Activated CD8-positive, alpha-beta memory T cell treated with anti-CD3 and anti-CD28 coated beads, Interleukin-2, amount 10 ng/mL, durations not matched to agents 7 days and 5 days (primary cell): ENCODE measurements at regions not wholly inside any gene's neighbourhood (a gene's known extent, or its start where the extent isn't known, plus 50 kb on each side); places are given as distances from the start of the nearest gene placed in this dataset.
"Not testable (repeated sequence)": the region's sequence is repeated elsewhere in the genome, so short reads cannot be mapped to it uniquely, and the experiment has no call there.

ENCODE experiments used
- ATAC-seq: fragments of 150-1000 bp; cut with Tn5 transposase; one replicate; pipeline ENCODE4 v1.10.0; 2021; ENCODE audit warnings: moderate library complexity
- CTCF ChIA-PET: fragments of 350-600 bp; sonication (Branson Sonifier 250); formaldehyde crosslinking; loops from one replicate; lab custom pipeline; 2021; ENCODE audit warnings: antibody characterized with exemption; lab: Charles Lee
- DNase-seq: peaks from one replicate; pipeline ENCODE4 v3.0.0-alpha.2; 2020
- H3K27ac Mint-ChIP-seq: one replicate; pipeline ENCODE4 v1.8.0; 2021; ENCODE audit warnings: mild to moderate bottlenecking, mixed read lengths
- H3K27me3 Mint-ChIP-seq: one replicate; pipeline ENCODE4 v1.8.0; 2021; ENCODE audit warnings: mixed read lengths
- H3K36me3 Mint-ChIP-seq: one replicate; pipeline ENCODE4 v1.8.0; 2021; ENCODE audit warnings: mild to moderate bottlenecking, mixed read lengths
- H3K4me1 Mint-ChIP-seq: one replicate; pipeline ENCODE4 v1.8.0; 2021; ENCODE audit warnings: mixed read lengths
- H3K4me3 Mint-ChIP-seq: one replicate; pipeline ENCODE4 v1.8.0; 2021; ENCODE audit warnings: mild to moderate bottlenecking, moderate library complexity, mixed read lengths
- H3K9me3 Mint-ChIP-seq: one replicate; pipeline ENCODE4 v1.8.0; 2022; ENCODE audit warnings: low read depth, mixed read lengths

- H3K36me3 Mint-ChIP-seq, result no peaks in the 10 kb centered on the region
- DNase-seq (no peak), ATAC-seq (no peak)
- no peaks in the 10 kb centered on the region for H3K4me1 Mint-ChIP-seq
- CTCF ChIA-PET, result no interaction called here
- peaks cover 11% of the 10 kb centered on the region for H3K9me3 Mint-ChIP-seq
- H3K4me3 Mint-ChIP-seq, result no peak overlapping the region
- no peak overlapping the region for H3K27ac Mint-ChIP-seq
- H3K27me3 Mint-ChIP-seq, result no peaks in the 10 kb centered on the region
Measured at GRCh38 chr1:105419030-105419429, 1637.4 kb upstream of the PRMT6 start.

GRCh38 chr1:105427543-105427942 is 1628.9 kb upstream of the PRMT6 start:
- H3K27me3 Mint-ChIP-seq, result no peaks in the 10 kb centered on the region
- no peaks in the 10 kb centered on the region for H3K4me1 Mint-ChIP-seq
- CTCF ChIA-PET, result no interaction called here
- no peak for DNase-seq
- no peak overlapping the region for H3K4me3 Mint-ChIP-seq
- H3K36me3 Mint-ChIP-seq, result no peaks in the 10 kb centered on the region
- ATAC-seq, result no peak
- H3K27ac Mint-ChIP-seq, result no peak overlapping the region
- peaks cover 3% of the 10 kb centered on the region for H3K9me3 Mint-ChIP-seq

GRCh38 chr1:105436589-105437259 is 1619.8 kb upstream of the PRMT6 start:
- CTCF ChIA-PET, result no interaction called here
- no peak for ATAC-seq
- H3K36me3 Mint-ChIP-seq, result no peaks in the 10 kb centered on the region
- no peak overlapping the region for H3K27ac Mint-ChIP-seq
- H3K4me1 Mint-ChIP-seq, result no peaks in the 10 kb centered on the region
- H3K27me3 Mint-ChIP-seq, result no peaks in the 10 kb centered on the region
- no peak overlapping the region for H3K4me3 Mint-ChIP-seq
- peaks cover 7% of the 10 kb centered on the region for H3K9me3 Mint-ChIP-seq
- no peak for DNase-seq

GRCh38 chr1:105437847-105438246 is 1618.6 kb upstream of the PRMT6 start:
- H3K4me1 Mint-ChIP-seq, result no peaks in the 10 kb centered on the region
- no peak for DNase-seq
- no peak overlapping the region for H3K27ac Mint-ChIP-seq
- CTCF ChIA-PET, result no interaction called here
- no peak for ATAC-seq
- H3K36me3 Mint-ChIP-seq, result no peaks in the 10 kb centered on the region
- no peaks in the 10 kb centered on the region for H3K27me3 Mint-ChIP-seq
- H3K9me3 Mint-ChIP-seq, result peaks cover 7% of the 10 kb centered on the region
- no peak overlapping the region for H3K4me3 Mint-ChIP-seq

DNA sequence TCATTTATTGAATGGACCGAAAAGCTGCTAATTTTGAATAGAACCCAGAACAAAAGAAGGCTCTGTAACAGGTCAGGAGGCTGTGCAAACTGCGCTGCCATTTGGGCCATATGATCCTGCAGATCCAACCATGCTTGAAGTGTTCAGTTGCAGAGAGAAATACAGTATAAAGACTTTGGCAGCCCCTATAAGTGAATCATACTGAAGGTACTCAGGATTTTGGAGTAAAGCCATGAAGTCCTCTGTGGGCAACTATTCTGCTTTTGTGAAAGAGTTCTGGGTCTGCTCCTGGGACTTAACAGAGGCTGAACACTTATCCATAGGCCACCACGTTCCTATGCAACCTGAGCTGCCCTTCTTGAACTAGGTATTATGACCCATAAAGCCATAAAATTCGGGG is 1613.6 kb upstream of the PRMT6 start:
- Mint-ChIP-seq H3K9me3 (peaks cover 4% of the 10 kb centered on the region), H3K36me3 (no peaks in the 10 kb centered on the region), H3K27ac (no peak overlapping the region), H3K4me1 (no peaks in the 10 kb centered on the region), H3K4me3 (no peak overlapping the region), H3K27me3 (no peaks in the 10 kb centered on the region)
- CTCF ChIA-PET, result no interaction called here
- no peak for DNase-seq
- no peak for ATAC-seq

DNA sequence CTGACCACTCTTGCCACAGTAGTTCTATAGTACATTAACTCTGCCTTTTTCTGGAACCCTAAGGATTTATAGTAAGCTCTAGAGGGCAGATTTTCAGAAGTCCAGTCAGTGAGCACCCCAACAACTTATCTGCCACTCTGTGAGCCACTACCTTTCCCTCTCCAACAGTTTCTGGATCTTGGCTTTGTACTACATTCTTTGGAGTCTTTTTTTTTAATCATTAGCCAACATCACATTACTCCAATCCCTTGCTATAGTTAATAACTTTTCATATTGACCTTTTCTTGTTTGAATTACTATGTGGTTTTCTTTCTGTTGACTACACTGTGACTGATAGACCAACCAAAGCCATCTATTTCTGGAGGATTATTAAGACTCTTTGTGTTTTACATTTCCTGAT is 1596.7 kb upstream of the PRMT6 start:
- peaks cover 7% of the 10 kb centered on the region for H3K9me3 Mint-ChIP-seq
- H3K4me1 Mint-ChIP-seq, result no peaks in the 10 kb centered on the region
- no peaks in the 10 kb centered on the region for H3K36me3 Mint-ChIP-seq
- no peak overlapping the region for H3K27ac Mint-ChIP-seq
- no peak for DNase-seq
- H3K27me3 Mint-ChIP-seq, result no peaks in the 10 kb centered on the region
- CTCF ChIA-PET, result no interaction called here
- no peak overlapping the region for H3K4me3 Mint-ChIP-seq
- ATAC-seq, result no peak

GRCh38 chr1:105462308-105462707 is 1594.2 kb upstream of the PRMT6 start:
- CTCF ChIA-PET, result no interaction called here
- no peaks in the 10 kb centered on the region for H3K4me1 Mint-ChIP-seq

DNA sequence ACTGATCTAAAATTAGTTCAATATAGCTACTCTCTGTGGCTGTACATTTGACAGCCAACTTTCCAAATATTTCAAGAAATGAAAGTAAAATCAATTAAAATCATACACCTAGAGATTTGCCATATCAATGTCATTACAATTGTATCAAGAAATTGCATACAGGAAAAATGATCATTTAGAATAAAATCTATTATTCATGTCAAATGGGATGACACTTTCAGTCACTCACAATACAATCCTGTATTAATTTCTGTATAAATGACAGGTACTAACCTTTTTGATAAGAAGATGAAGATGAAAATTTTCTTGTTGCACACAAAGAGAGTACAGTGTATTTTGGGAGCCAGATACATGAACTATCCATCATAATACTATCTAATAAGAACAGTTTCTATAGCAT is 1588.9 kb upstream of the PRMT6 start:
- Mint-ChIP-seq H3K27me3 (no peaks in the 10 kb centered on the region), H3K4me1 (no peaks in the 10 kb centered on the region), H3K9me3 (peaks cover 9% of the 10 kb centered on the region), H3K27ac (no peak overlapping the region), H3K4me3 (no peak overlapping the region), H3K36me3 (no peaks in the 10 kb centered on the region)
- CTCF ChIA-PET, result no interaction called here
- DNase-seq (no peak), ATAC-seq (no peak)

More at GRCh38 chr1:105462308-105462707, 1594.2 kb upstream of the PRMT6 start:
- H3K27ac Mint-ChIP-seq, result no peak overlapping the region
- H3K27me3 Mint-ChIP-seq, result no peaks in the 10 kb centered on the region
- no peak for ATAC-seq
- H3K36me3 Mint-ChIP-seq, result no peaks in the 10 kb centered on the region
- H3K9me3 Mint-ChIP-seq, result peaks cover 10% of the 10 kb centered on the region
- H3K4me3 Mint-ChIP-seq, result no peak overlapping the region
- no peak for DNase-seq

- CTCF ChIA-PET, H3K4me3 Mint-ChIP-seq, H3K9me3 Mint-ChIP-seq, ATAC-seq, H3K27ac Mint-ChIP-seq, DNase-seq, H3K36me3 Mint-ChIP-seq, H3K4me1 Mint-ChIP-seq, H3K27me3 Mint-ChIP-seq: not testable (repeated sequence)
Measured at GRCh38 chr1:105470541-105470940, 1585.9 kb upstream of the PRMT6 start.

- no peak for ATAC-seq
- no peak for DNase-seq
- H3K4me1 Mint-ChIP-seq, result no peaks in the 10 kb centered on the region
- peaks cover 8% of the 10 kb centered on the region for H3K9me3 Mint-ChIP-seq
- H3K36me3 Mint-ChIP-seq, result no peaks in the 10 kb centered on the region
- H3K4me3 Mint-ChIP-seq, result no peak overlapping the region
- H3K27me3 Mint-ChIP-seq, result no peaks in the 10 kb centered on the region
- H3K27ac Mint-ChIP-seq, result no peak overlapping the region
- CTCF ChIA-PET, result interaction anchor here (0.6 kb wide), 1 partner anchor 697 kb away, joined by 3 read pairs; no protein-coding TSS in a partner anchor
Measured at GRCh38 chr1:105483436-105483835, 1573.0 kb upstream of the PRMT6 start.

GRCh38 chr1:105485207-105485606 is 1571.3 kb upstream of the PRMT6 start:
- no peaks in the 10 kb centered on the region for H3K4me1 Mint-ChIP-seq
- DNase-seq, result no peak

DNA sequence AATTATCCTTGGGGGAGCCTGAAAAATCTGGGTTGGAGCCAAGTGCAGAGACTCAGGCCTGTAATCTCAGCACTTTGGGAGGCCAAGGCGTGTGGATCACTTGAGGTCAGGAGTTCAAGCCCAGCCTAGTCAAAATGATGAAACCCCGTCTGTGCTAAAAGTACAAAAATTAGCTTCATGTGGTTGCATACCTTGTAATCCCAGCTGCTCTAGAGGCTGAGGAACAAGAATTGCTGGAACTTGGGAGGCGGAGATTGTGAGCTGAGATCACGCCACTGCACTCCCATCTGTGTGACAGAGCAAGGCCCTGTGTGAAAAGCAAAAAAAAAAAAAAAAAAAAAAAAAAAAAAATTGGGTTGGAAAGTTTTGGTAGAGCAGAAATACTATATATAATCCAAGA is 1563.6 kb upstream of the PRMT6 start:
- CTCF ChIA-PET, result no interaction called here
- ATAC-seq, result no peak

More at GRCh38 chr1:105485207-105485606, 1571.3 kb upstream of the PRMT6 start:
- no peak for ATAC-seq
- no peak overlapping the region for H3K27ac Mint-ChIP-seq
- H3K9me3 Mint-ChIP-seq, result peaks cover 11% of the 10 kb centered on the region
- H3K27me3 Mint-ChIP-seq, result no peaks in the 10 kb centered on the region
- no peaks in the 10 kb centered on the region for H3K36me3 Mint-ChIP-seq
- CTCF ChIA-PET, result no interaction called here
- H3K4me3 Mint-ChIP-seq, result no peak overlapping the region

DNA sequence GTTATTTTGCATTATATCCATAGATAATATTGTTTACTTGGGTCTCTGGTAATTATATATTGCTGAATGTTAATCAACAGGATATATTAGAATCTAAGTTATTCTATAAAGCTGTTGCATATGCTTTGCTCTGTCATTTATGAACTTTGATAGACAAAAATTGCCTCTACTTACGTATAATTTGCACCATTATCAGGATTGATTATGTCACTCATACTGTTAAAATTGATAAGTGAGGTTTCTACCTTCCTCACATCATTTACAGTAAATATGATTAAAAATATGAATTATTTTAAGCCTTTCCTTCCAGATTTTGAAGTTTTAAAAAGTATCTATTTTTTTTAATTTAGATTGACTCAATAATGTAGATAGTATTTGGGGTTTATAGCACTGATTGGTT is 1540.4 kb upstream of the PRMT6 start:
- H3K36me3 Mint-ChIP-seq, result no peaks in the 10 kb centered on the region
- no peaks in the 10 kb centered on the region for H3K27me3 Mint-ChIP-seq
- H3K4me1 Mint-ChIP-seq, result no peaks in the 10 kb centered on the region
- H3K9me3 Mint-ChIP-seq, result peaks cover 3% of the 10 kb centered on the region
- ATAC-seq (no peak), DNase-seq (no peak)
- no peak overlapping the region for H3K27ac Mint-ChIP-seq
- CTCF ChIA-PET, result no interaction called here
- H3K4me3 Mint-ChIP-seq, result no peak overlapping the region

More for the DNA sequence above, 1563.6 kb upstream of the PRMT6 start:
- DNase-seq, result no peak
- Mint-ChIP-seq H3K36me3 (no peaks in the 10 kb centered on the region), H3K9me3 (peaks cover 5% of the 10 kb centered on the region), H3K27me3 (no peaks in the 10 kb centered on the region), H3K27ac (no peak overlapping the region), H3K4me3 (no peak overlapping the region), H3K4me1 (no peaks in the 10 kb centered on the region)

DNA sequence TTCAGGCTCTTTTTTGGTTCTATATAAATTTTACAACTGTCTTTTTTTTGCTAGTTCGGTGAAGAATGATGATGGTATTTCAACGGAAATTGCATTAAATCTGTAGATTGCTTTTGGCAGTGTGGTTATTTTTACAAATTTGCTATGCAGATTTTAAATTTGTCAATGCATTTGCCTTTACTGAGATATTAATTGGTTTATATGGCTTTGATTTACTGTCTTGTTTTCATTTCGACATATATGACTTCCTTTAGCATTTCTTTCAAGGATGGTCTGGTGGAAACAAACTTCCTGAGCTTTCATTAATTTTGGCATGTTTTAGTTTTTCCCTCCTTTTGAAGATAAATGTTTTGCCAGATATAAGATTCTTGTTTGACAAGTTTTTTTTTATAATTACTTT is 1522.5 kb upstream of the PRMT6 start:
- no peak for DNase-seq
- CTCF ChIA-PET, result no interaction called here
- Mint-ChIP-seq H3K9me3 (peaks cover 12% of the 10 kb centered on the region), H3K27ac (no peak overlapping the region), H3K36me3 (no peaks in the 10 kb centered on the region), H3K27me3 (no peaks in the 10 kb centered on the region), H3K4me1 (no peaks in the 10 kb centered on the region), H3K4me3 (no peak overlapping the region)
- ATAC-seq, result no peak
